ENCODE measurements at regions not wholly inside any gene's neighbourhood (a gene's known extent, or its start where the extent isn't known, plus 50 kb on each side); places are given as distances from the start of the nearest gene placed in this dataset.
"Not testable (repeated sequence)": the region's sequence is repeated elsewhere in the genome, so short reads cannot be mapped to it uniquely, and the experiment has no call there.

DNA sequence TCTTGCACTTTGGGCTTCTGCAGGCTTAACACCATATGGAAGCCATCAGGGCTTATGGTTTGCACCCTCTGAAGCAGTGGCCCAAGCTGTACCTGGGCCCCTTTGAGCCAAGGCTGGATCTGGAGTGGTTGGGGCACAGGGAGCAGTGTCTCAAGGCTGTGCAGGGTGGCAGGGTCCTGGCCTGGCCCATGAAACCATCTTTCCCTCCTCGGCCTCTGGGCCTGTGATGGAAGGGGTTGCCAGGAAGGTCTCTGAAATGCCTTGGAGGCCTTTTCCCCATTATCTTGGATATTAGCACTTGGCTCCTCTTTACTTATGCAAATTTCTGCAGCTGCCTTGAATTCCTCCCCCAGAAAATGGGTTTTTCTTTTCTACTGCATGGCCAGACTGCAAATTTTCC is 134.7 kb upstream of the USP9X start:
- no peak for DNase-seq (ENCODE audit: low read depth)

DNA sequence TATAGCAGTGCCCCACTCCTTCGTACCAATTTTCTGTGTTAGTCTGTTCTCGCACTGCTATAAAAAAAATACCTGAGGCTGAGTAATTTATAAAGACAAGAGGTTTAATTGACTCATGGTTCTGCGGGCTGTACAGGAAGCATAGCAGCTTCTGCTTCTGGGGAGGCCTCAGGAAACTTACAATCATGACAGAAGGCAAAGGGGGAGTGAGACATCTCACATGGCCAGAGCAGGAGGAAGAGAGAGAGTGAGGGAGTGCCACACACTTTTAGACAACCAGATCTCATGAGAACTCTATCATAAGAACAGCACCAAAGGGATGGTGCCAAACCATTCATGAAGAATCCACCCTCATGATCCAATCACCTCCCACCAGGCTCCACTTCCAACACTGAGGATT is 133.8 kb upstream of the USP9X start:
- DNase-seq (ENCODE audit: low read depth) = not testable (repeated sequence)

DNA sequence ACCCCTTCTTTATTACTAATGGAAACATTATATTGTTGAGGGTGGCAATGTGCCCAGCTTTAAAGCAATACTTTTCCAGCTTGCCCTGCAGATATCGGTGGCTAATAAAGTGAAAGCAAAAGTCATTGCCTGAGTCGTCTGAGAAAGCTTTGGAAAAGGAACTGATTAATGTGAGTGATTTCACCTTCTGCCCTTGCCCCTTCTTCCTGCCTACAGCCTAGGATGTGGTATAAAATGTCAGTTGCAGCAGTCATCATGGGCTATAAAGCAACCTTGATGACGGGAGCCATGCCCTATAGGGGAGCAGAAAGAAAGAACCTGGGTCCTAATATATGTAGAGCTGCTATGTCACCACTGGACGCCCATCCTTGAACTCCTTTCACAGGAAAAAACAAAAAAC is 132.4 kb upstream of the USP9X start:
- no peak for DNase-seq (ENCODE audit: low read depth)

DNA sequence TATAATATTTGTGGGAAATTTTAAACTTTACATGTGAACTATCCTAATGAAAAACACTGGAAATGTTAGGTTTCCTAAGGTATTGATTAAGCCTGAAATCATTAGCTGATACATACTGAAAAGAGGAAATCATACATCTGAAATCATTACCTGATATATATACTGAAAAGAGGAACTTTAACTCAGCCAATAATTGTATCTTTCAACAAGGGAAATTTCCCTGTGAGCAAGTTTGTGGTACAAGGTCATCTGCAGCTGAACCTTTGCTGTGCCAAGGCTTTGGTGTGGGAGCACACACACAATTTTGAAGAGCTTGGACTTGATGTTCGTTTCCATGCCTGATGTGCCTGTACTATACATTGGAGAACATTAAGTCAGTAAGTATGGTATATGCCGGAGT is 131.9 kb upstream of the USP9X start:
- no peak for DNase-seq (ENCODE audit: low read depth)

DNA sequence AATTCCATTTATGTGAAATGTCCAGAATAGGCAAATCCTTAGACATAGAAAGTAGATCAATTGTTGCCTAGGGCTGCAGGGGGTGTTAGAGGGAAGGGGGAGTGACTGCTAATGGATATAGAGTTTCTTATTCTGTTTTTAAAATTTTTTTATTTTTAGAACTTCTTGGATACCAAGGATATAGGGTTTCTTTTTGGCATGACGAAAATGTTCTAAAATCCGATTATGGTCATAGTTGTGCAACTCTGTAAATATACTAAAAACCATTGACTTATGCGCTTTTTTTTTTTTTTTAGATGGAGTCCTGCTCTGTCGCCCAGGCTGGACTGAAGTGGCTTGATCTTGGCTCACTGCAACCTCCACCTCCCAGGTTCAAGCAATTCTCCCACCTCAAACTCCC is 125.2 kb upstream of the USP9X start:
- no peak for DNase-seq (ENCODE audit: low read depth)

DNA sequence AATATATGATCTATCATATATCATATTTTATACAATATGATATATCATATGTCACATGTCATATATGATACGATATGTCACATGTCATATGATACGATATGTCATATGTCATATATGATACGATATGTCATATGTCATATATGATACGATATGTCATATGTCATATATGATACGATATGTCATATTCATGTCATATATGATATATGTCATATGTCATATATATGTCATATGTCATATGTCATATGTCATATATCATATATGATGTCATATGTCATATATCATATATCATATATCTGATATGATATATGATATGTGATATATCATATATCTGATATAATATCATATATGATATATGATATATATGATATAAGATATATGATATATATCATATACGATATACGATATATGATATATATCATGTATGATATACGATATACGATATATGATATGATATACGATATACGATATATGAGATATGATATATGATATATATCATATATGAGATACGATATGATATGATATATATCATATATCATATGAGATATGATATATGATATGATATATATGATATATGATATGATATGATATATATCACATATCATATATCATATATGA is 122.3 kb upstream of the USP9X start:
- no peak for DNase-seq (ENCODE audit: low read depth)

DNA sequence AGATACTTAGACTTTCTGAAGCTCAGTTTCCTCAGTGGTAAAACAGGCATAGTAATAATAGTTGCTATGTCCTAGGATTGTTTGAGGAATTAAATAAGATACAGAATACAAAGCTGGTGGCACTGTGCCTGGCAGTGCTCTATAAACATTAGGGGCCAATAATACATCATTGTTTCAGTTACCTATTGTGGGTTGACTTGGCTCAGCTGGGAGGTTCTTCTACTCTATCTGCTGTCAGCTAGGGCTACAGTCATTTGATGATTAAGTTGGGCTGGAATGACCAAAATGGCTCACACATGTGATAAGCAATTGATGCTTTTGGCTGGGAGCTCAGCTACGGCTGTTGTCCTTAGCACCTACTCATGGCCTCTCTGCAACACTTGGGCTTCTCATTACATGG is 121.2 kb upstream of the USP9X start:
- no peak for DNase-seq (ENCODE audit: low read depth)

DNA sequence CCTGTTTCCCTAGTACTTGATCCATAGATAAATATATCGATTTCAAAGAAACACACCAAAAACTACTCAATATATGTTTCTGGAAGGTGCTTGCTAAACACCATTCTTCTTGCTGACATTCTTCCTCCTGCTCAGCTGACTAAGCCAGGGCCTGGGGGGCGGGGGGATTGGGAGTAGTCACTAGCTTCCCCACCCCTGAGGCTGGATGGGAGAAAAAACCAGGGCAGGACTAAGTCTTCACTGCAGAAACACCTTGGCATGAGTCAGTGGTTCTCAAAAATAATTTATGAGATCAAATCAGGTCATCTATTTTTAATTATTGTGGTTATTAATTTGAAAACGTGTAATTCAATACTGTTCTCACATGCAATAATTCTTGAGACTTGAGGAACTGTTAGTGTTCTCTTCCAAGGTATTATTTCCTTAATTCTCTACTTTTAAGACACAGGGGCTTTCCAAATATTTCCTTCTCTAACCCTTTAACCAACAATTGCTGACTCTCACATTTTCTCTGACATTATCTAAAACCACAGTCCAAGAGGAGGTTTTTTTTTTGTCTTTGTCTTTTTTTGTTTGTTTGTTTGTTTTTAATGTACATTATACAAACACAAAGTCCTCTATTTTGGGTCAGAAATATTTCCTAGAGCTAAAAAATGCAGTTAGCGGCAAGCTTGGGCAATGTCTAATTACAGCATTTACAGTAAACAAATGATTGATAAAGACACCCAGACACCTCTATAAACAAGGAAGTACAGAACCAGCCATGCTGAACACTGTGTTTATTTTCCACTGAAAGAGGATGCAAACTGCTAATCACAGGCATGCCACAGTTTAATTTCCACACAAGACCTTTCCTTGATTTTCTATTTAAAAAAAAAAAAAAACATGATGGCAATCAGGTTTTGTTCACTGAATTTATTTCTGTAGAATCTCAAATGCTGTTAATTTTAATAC is 120.3 kb upstream of the USP9X start:
- no peak for DNase-seq (ENCODE audit: low read depth)

DNA sequence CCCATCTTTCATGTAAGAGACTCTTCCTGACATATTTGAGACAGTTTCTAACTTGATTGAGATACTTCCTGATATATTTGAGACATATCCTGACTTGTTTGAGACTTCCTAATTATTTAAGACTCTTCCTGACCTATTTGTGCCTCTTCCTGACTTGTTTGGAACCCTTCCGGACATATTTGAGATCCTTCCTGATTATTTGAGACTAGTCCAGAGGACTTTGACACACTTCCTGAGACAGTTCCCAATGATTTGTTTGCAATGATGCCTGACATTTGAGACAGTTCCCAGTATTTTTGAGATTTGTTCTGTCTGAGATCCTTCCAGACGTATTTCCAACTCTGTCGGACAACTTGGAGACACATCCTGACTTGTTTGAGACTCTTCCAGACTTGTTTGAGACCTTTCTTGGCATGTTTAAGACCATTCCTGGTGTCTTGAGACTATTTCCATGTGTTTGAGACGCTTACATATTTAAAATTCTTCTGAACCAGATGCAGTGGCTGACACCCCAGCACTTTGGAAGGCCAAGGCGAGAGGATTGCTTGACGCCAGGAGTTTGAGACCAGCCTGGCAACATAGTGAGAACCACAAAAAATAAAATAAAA is 118.9 kb upstream of the USP9X start:
- DNase-seq (ENCODE audit: low read depth) = no peak

DNA sequence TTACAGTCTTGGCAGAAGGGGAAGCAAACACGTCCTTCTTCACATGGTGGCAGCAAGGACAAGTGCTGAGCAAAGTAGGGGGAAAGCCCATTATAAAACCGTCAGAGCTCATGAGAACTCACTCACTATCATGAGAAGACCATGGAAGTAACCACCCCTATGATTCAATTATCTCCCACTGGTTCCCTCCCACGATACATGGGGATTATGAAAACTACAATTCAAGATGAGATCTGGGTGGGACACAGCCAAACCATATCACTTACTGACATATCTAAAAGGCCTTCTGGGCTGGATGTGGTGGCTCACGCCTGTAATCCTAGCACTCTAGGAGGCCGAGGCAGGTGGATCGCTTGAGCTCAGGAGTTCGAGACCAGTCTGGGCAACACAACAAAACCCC is 117.1 kb upstream of the USP9X start:
- DNase-seq (ENCODE audit: low read depth) = no peak

DNA sequence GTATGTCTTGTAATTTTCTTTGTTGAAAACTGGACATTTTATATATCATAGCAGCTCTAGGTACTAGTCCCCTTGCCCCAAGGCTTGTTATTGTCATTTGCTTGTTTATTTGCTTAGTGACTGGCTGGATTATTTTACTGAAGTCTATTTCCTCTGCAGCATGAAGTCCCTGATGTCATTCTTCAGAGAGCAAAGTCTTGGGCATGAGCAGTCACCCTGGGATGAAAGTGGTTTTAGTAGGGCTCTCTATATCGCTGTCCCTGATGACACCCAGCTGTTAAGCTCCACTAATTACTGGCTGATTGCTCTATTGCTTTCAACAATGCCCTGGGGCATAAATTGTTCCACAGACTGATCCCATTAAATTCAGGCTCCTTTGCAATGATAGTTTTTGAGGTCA is 113.5 kb upstream of the USP9X start:
- DNase-seq (ENCODE audit: low read depth) = no peak

DNA sequence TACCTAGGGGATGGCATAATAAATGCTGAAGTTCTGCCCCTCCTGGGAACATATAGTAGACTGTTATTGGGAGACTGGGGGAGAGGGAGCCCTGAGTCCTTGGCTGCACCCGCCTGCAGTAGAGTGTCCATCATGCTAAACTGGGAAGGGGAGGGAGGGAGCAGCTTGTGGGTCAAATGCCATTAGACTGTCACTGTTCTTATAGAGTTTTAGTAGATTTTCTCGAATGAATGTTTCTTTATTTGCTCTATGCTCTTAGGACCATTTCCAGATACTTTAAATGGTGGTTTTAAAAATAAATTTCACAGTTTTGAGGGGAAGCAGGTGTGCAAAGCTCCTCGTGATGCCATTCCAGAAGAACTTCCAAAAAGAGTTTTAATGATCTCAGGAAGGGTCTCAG is 111.6 kb upstream of the USP9X start:
- DNase-seq (ENCODE audit: low read depth) = no peak

DNA sequence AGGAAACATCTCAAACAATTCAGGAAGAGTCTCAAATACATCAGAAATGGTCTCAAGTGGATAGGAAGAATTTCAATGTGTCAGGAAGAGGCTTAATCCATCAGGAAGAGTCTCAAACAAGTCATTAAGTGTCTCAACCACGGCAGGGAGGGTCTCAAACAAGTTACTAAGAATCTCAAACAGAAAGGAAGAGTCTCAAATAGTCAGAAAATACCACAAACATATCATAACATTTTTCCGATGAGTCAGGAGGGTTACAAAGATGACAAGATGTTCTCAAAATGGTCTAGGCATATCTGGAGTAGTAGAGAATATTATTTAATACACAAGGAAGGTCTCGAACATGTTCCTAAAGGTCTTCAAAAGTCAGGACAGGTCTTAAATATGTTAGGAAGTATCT is 109.3 kb upstream of the USP9X start:
- no peak for DNase-seq (ENCODE audit: low read depth)

DNA sequence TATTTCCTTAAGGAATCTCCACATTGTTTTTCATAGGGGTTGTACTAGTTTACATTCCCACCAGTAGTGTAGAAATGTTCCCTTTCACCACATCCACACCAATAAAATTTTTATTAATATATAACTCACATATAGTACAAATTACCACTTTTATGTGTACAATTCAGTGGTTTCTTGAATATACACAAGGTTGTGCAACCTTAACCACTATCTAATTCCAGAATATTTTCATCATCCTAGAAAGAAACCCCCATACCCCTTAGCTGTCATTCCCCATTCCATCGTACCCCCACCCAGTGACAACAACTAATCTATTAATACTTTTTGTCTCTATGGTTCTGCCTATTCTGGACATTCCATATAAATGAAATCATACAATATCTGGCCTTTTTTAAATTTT is 108.3 kb upstream of the USP9X start:
- no peak for DNase-seq (ENCODE audit: low read depth)

DNA sequence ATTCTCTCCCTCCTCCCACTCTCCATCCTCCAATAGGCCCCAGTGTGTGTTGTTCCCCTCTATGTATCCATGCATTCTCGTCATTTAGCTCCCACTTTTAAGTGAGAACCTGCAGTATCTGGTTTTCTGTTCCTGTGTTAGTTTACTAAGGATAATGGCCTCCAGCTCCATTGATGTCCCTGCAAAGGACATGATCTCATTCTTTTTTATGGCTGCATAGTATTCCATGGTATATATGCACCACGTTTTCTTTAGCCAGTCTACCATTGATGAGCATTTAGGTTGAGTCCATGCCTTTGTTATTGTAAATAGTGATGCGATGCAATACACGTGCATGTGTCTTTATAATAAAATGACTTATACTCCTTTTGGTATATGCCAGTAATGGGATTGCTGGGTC is 100.3 kb upstream of the USP9X start:
- no peak for DNase-seq (ENCODE audit: low read depth)

DNA sequence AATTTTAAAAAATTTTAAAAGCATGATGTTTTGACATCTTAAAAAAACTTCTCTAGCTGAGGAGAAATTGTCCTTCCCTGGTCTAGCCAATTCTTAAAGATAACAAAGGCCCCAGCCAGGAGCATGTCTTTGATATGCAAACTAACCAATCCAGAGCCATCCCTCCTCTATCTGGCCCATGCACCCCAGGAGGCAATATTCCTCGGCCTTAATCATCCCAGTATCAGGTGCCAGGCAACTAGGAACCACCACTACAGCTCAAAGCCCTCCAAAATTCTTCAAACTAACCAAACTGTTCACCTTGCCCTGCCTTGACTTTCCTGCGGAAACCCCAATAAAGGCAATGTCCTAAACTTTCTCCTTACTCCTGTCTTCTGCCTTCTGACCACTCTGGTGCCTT is 97.8 kb upstream of the USP9X start:
- DNase-seq (ENCODE audit: low read depth) = no peak

DNA sequence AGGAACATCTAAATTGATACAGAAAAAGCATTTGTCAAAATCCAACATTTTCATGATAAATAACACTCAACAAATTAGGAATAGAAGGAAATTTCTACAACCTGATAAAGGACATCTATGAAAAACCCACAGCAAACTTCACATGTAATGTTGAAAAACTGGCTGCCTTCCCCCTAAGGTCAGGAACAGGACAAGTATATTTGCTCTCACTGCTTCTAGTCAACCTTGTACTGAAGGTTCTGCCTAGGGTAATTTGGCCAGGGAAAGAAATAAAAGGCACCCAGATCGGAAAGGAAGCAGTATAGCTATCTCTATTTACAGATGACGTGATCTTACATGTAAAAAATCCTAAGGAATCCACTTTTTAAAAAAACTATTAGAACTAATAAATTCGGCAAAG is 97.1 kb upstream of the USP9X start:
- no peak for DNase-seq (ENCODE audit: low read depth)

DNA sequence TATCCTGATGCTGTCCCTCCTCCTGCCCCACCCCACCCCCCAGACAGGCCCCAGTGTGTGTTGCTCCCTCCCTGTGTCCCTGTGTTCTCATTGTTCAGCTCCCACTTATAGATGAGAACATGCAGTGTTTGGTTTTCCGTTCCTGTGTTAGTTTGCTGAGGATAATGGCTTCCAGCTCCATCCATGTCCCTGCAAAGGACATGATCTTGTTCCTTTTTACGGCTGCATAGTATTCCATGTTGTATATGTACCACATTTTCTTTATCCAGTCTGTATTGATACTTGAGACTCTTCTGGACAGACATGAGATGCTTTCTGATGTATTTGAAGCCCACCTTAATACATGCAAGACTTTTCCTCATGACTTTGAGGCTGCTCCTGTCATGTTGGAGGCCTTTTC is 91.8 kb upstream of the USP9X start:
- not testable (repeated sequence) for DNase-seq (ENCODE audit: low read depth)

DNA sequence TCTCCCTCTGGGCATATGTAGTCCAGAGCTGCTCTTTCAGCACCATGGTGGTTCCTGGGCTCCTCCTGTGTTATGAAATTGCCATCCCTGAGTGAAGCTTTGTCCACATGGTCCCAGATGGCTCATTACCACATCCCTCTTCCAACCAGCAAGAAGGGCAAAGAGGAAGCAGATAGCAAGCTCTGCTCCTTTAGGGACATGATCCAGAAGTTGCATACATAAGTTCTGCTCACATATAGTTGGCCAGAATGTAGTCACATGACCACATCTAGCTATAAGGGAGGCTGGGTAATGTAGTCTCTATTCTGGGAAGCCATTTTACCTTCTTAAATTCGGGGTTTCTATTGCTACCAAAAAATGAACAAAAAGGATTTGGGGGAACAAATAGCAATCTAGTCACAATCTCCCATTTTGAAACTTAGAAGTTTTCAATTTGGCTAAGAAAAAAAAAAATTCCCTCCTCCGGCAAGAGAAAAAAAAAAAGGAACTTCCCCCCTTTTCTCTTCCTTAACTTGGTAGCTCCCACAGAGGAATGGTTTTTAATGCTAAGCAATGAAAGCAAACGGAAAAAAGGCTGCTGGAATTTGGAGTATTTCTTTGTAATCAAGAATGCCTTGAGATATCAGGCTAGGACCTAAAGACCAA is 88.2 kb upstream of the USP9X start:
- DNase-seq (ENCODE audit: low read depth) = no peak

DNA sequence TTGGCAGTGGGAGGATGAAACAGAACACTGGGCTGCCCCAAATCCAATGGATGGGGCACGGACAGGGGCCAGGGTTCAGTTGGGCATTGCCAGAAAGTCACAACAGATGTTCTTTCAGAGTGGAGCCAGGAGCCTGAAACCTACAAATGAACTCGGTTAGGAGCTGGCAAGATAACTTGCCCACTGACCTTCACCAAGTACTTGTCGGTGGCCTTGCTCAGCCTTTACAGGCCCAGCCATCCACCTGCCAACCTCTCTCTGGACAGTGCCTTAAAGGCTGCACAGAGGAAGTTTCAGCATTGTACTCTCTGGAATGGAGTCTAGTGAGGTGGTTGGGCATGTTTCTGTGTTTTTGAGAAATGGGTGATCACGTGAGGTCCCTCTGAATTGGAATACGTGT is 87.1 kb upstream of the USP9X start:
- no peak for DNase-seq (ENCODE audit: low read depth)

DNA sequence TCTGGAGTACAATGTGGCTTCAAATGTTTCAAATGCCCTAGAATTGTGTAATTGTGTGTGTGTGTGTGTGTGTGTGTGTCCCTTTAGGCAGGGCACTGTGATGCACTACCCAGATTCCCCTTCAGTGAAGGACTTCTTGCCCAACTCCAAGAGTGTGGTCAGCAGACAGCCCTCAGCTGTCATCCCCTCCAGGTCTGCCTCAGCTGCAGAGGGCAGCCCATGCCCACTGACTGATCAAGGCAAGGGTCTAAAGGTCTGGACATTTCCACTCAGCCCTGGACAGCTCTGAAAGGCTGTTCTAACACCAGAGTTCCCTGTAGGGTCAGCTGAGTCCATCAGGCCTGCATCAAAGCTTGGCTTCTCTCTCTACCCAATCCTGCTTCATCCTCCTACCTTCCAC is 83.9 kb upstream of the USP9X start:
- no peak for DNase-seq (ENCODE audit: low read depth)

DNA sequence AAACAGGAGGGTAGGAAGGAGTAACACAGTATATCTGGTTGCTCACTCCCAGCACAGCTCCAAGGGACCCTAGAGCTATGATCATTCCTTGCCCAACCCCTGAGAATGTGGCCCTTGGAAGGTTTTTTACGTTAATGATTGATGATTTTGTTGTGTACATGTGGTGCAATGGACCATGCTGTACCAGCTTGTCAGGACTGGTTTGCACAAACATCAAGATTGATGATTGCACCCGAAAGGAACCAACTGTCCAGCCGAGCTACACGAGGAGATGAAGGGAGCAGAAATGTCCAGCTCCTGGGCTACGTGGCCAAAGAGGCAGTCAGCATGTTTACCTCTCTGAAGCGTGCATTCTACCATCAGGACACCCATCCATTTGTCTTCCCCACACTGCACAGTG is 83.2 kb upstream of the USP9X start:
- DNase-seq (ENCODE audit: low read depth) = no peak

Data from stimulated activated CD8-positive, alpha-beta memory T cell treated with anti-CD3 and anti-CD28 coated beads, Interleukin-12 subunit alpha, Interleukin-12 subunit beta, amount 100 ng/mL, for 4 hours (primary cell).